ENCODE measurements at regions not wholly inside any gene's neighbourhood (a gene's known extent, or its start where the extent isn't known, plus 50 kb on each side); places are given as distances from the start of the nearest gene placed in this dataset.

- H3K4me3 ChIP-seq (replicated peaks in 1 of 2; ENCODE audit: low read depth in 2 of 2, low read length in 2 of 2), result no peak overlapping the region
- no peak for DNase-seq (ENCODE audit: low read depth in 2 of 2)
- TF ChIP-seq, protein P1, sequence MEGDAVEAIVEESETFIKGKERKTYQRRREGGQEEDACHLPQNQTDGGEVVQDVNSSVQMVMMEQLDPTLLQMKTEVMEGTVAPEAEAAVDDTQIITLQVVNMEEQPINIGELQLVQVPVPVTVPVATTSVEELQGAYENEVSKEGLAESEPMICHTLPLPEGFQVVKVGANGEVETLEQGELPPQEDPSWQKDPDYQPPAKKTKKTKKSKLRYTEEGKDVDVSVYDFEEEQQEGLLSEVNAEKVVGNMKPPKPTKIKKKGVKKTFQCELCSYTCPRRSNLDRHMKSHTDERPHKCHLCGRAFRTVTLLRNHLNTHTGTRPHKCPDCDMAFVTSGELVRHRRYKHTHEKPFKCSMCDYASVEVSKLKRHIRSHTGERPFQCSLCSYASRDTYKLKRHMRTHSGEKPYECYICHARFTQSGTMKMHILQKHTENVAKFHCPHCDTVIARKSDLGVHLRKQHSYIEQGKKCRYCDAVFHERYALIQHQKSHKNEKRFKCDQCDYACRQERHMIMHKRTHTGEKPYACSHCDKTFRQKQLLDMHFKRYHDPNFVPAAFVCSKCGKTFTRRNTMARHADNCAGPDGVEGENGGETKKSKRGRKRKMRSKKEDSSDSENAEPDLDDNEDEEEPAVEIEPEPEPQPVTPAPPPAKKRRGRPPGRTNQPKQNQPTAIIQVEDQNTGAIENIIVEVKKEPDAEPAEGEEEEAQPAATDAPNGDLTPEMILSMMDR (IDR thresholded peaks at IDR 0.05; ENCODE audit: low read depth, low read length), result no peak
These were observed 51.4 kb upstream of the KANK4 start for GRCh38 chr1:62370594-62370993.

GRCh38 chr1:62371375-62371774 lies 52.1 kb upstream of the KANK4 start:
- no peak for DNase-seq (ENCODE audit: low read depth in 2 of 2)
- TF ChIP-seq, protein P1 (IDR thresholded peaks at IDR 0.05; ENCODE audit: low read depth, low read length), result no peak
- no peak overlapping the region for H3K4me3 ChIP-seq (replicated peaks in 1 of 2; ENCODE audit: low read depth in 2 of 2, low read length in 2 of 2)

DNA sequence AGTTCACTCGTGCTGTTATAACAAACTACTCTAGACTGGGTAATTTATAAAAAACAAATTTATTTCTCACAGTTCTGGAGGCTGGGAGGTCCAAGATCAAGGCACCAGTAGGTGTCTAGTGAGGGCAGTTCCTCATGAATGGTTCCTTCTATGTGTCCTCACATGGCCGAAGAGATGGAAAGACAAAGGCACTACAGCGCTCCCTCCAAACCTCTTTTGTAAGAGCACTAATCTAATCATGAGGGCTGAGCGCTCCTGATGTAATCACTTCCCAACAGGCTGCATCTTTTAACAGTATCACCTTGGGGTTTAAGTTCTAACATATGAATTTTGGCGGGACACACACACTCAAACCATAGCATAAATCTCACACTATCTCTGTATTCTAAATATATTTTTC lies 54.0 kb upstream of the KANK4 start:
- no peak for DNase-seq (ENCODE audit: low read depth in 2 of 2)
- no peak overlapping the region for H3K4me3 ChIP-seq (replicated peaks in 1 of 2; ENCODE audit: low read depth in 2 of 2, low read length in 2 of 2)
- TF ChIP-seq, protein P1 (IDR thresholded peaks at IDR 0.05; ENCODE audit: low read depth, low read length), result no peak

GRCh38 chr1:62377043-62377562 lies 57.9 kb upstream of the KANK4 start:
- DNase-seq (ENCODE audit: low read depth in 2 of 2), result no peak
- TF ChIP-seq, protein P1 (IDR thresholded peaks at IDR 0.05; ENCODE audit: low read depth, low read length), result no peak
- no peak overlapping the region for H3K4me3 ChIP-seq (replicated peaks in 1 of 2; ENCODE audit: low read depth in 2 of 2, low read length in 2 of 2)

GRCh38 chr1:62380181-62380580 lies 56.7 kb upstream of the USP1 start:
- no peak overlapping the region for H3K4me3 ChIP-seq (replicated peaks in 1 of 2; ENCODE audit: low read depth in 2 of 2, low read length in 2 of 2)
- TF ChIP-seq, protein P1 (IDR thresholded peaks at IDR 0.05; ENCODE audit: low read depth, low read length), result no peak

GRCh38 chr1:62381831-62382657 lies 54.8 kb upstream of the USP1 start:
- no peak overlapping the region for H3K4me3 ChIP-seq (replicated peaks in 1 of 2; ENCODE audit: low read depth in 2 of 2, low read length in 2 of 2)
- TF ChIP-seq, protein P1 (IDR thresholded peaks at IDR 0.05; ENCODE audit: low read depth, low read length), result no peak
- no peak for DNase-seq (ENCODE audit: low read depth in 2 of 2)

More at GRCh38 chr1:62380181-62380580, 56.7 kb upstream of the USP1 start:
- DNase-seq (ENCODE audit: low read depth in 2 of 2), result no peak

Data from cardiac fibroblast (primary cell).